ENCODE measurements at regions not wholly inside any gene's neighbourhood (a gene's known extent, or its start where the extent isn't known, plus 50 kb on each side); places are given as distances from the start of the nearest gene placed in this dataset.

- peaks cover 22% of the 10 kb centered on the region for H3K4me1 Mint-ChIP-seq
- H3K27ac Mint-ChIP-seq, result peak overlapping the region; percentile 69
Measured at GRCh38 chr2:8317418-8317817, 364.4 kb upstream of the ID2 start.

GRCh38 chr2:8319219-8319618 is 362.6 kb upstream of the ID2 start:
- H4K20me1 ChIP-seq (ENCODE audit: low read depth), result no peaks in the 10 kb centered on the region
- no peaks in the 10 kb centered on the region for H3K9me3 ChIP-seq (ENCODE audit: low read depth)
- no peak overlapping the region for H2AFZ ChIP-seq (replicated peaks)
- H3K4me1 ChIP-seq, result no peaks in the 10 kb centered on the region
- peaks cover 6% of the 10 kb centered on the region for H3K27me3 Mint-ChIP-seq (ENCODE audit: insufficient read depth, low read depth)
- no peaks in the 10 kb centered on the region for H3K36me3 ChIP-seq
- H3F3A ChIP-seq (ENCODE audit: low read depth), result no peaks in the 10 kb centered on the region
- H3K27ac ChIP-seq, result no peak overlapping the region
- H3K79me2 ChIP-seq (ENCODE audit: low read depth), result no peaks in the 10 kb centered on the region
- H3K4me3 ChIP-seq, result no peak overlapping the region
- no peak overlapping the region for H3K27ac Mint-ChIP-seq
- H3K9ac ChIP-seq, result no peak overlapping the region
- no peak for DNase-seq (ENCODE audit: low spot score)
- no peaks in the 10 kb centered on the region for H3K36me3 Mint-ChIP-seq
- no peak overlapping the region for H3K4me2 ChIP-seq
- H3K27me3 ChIP-seq, result no peaks in the 10 kb centered on the region
- no peak for TF ChIP-seq EZH2phosphoT487 (IDR thresholded peaks at IDR 0.05)
- no peak for TF ChIP-seq EZH2 (IDR thresholded peaks at IDR 0.05)
- no peak for TF ChIP-seq CTCF (IDR thresholded peaks at IDR 0.05)
- peaks cover 4% of the 10 kb centered on the region for H3K9me3 Mint-ChIP-seq
- peaks cover 13% of the 10 kb centered on the region for H3K4me1 Mint-ChIP-seq
- H3K4me3 Mint-ChIP-seq, result no peak overlapping the region

More at GRCh38 chr2:8317418-8317817, 364.4 kb upstream of the ID2 start:
- Histone ChIP-seq H3K9me3 (ENCODE audit: low read depth) (no peaks in the 10 kb centered on the region), H3K9ac (no peak overlapping the region), H3K4me2 (no peak overlapping the region), H3K27me3 (no peaks in the 10 kb centered on the region), H3K79me2 (ENCODE audit: low read depth) (no peaks in the 10 kb centered on the region), H3K4me1 (peaks cover 12% of the 10 kb centered on the region), H3K27ac (no peak overlapping the region), H4K20me1 (ENCODE audit: low read depth) (no peaks in the 10 kb centered on the region), H3K36me3 (no peaks in the 10 kb centered on the region), H3F3A (ENCODE audit: low read depth) (no peaks in the 10 kb centered on the region), H3K4me3 (no peak overlapping the region), H2AFZ (replicated peaks) (no peak overlapping the region)
- Mint-ChIP-seq H3K27me3 (ENCODE audit: insufficient read depth, low read depth) (peaks cover 8% of the 10 kb centered on the region), H3K4me3 (no peak overlapping the region), H3K36me3 (no peaks in the 10 kb centered on the region), H3K9me3 (peaks cover 4% of the 10 kb centered on the region)
- no peak for DNase-seq (ENCODE audit: low spot score)
- TF ChIP-seq EZH2phosphoT487 (IDR thresholded peaks at IDR 0.05), result no peak

GRCh38 chr2:8320311-8321066 is 361.4 kb upstream of the ID2 start:
- H3K4me3 ChIP-seq, result no peak overlapping the region
- H3K4me1 ChIP-seq, result peaks cover 4% of the 10 kb centered on the region
- H3K9me3 Mint-ChIP-seq, result peaks cover 4% of the 10 kb centered on the region
- H3K27ac ChIP-seq, result no peak overlapping the region
- no peaks in the 10 kb centered on the region for H3K9me3 ChIP-seq (ENCODE audit: low read depth)
- no peak overlapping the region for H3K4me2 ChIP-seq
- H3K9ac ChIP-seq, result no peak overlapping the region
- H3K79me2 ChIP-seq (ENCODE audit: low read depth), result no peaks in the 10 kb centered on the region
- no peaks in the 10 kb centered on the region for H4K20me1 ChIP-seq (ENCODE audit: low read depth)
- DNase-seq (ENCODE audit: low spot score), result no peak
- no peaks in the 10 kb centered on the region for H3F3A ChIP-seq (ENCODE audit: low read depth)
- H3K27ac Mint-ChIP-seq, result no peak overlapping the region
- peaks cover 6% of the 10 kb centered on the region for H3K27me3 Mint-ChIP-seq (ENCODE audit: insufficient read depth, low read depth)
- H3K4me1 Mint-ChIP-seq, result peaks cover 19% of the 10 kb centered on the region
- no peaks in the 10 kb centered on the region for H3K36me3 ChIP-seq
- no peak overlapping the region for H2AFZ ChIP-seq (replicated peaks)
- H3K36me3 Mint-ChIP-seq, result no peaks in the 10 kb centered on the region
- no peak overlapping the region for H3K4me3 Mint-ChIP-seq
- TF ChIP-seq CTCF (IDR thresholded peaks at IDR 0.05) (no peak), EZH2phosphoT487 (IDR thresholded peaks at IDR 0.05) (no peak), EZH2 (IDR thresholded peaks at IDR 0.05) (no peak)
- no peaks in the 10 kb centered on the region for H3K27me3 ChIP-seq

- Histone ChIP-seq H3K27ac (no peak overlapping the region), H2AFZ (replicated peaks) (no peak overlapping the region), H3K79me2 (ENCODE audit: low read depth) (no peaks in the 10 kb centered on the region), H3K9me3 (ENCODE audit: low read depth) (no peaks in the 10 kb centered on the region), H3F3A (ENCODE audit: low read depth) (no peaks in the 10 kb centered on the region), H3K4me3 (no peak overlapping the region), H3K4me1 (peaks cover 4% of the 10 kb centered on the region), H3K9ac (no peak overlapping the region), H3K36me3 (no peaks in the 10 kb centered on the region), H4K20me1 (ENCODE audit: low read depth) (no peaks in the 10 kb centered on the region), H3K27me3 (no peaks in the 10 kb centered on the region), H3K4me2 (no peak overlapping the region)
- no peak overlapping the region for H3K4me3 Mint-ChIP-seq
- H3K27ac Mint-ChIP-seq, result no peak overlapping the region
- DNase-seq (ENCODE audit: low spot score), result no peak
- TF ChIP-seq EZH2phosphoT487 (IDR thresholded peaks at IDR 0.05) (no peak), EZH2 (IDR thresholded peaks at IDR 0.05) (no peak), CTCF (IDR thresholded peaks at IDR 0.05) (no peak)
- no peaks in the 10 kb centered on the region for H3K36me3 Mint-ChIP-seq
- H3K27me3 Mint-ChIP-seq (ENCODE audit: insufficient read depth, low read depth), result no peaks in the 10 kb centered on the region
- H3K9me3 Mint-ChIP-seq, result peaks cover 3% of the 10 kb centered on the region
- H3K4me1 Mint-ChIP-seq, result peaks cover 15% of the 10 kb centered on the region
Measured at GRCh38 chr2:8322634-8323033, 359.2 kb upstream of the ID2 start.
